OCI-LY1 (cell line): ENCODE measurements at regions not wholly inside any gene's neighbourhood (a gene's known extent, or its start where the extent isn't known, plus 50 kb on each side); places are given as distances from the start of the nearest gene placed in this dataset.

Experiments
- EZH2 ChIP-seq: fragments of 200-600 bp; sonication (generic), shearing (Covaris generic); IDR thresholded peaks from 2 replicates; pipeline ENCODE4 v1.8.0; 2017; ENCODE audit warnings: borderline replicate concordance, mixed run types, mild to moderate bottlenecking, antibody characterized with exemption, low read length, moderate library complexity, mixed read lengths
- TF ChIP-seq, protein P1 (sequence below): fragments of 200-600 bp; sonication (generic), shearing (Covaris generic); IDR thresholded peaks from 2 replicates; pipeline ENCODE4 v1.5.1; 2017; ENCODE audit warnings: mild to moderate bottlenecking, antibody characterized with exemption, low read length, moderate library complexity, mixed read lengths

DNA sequence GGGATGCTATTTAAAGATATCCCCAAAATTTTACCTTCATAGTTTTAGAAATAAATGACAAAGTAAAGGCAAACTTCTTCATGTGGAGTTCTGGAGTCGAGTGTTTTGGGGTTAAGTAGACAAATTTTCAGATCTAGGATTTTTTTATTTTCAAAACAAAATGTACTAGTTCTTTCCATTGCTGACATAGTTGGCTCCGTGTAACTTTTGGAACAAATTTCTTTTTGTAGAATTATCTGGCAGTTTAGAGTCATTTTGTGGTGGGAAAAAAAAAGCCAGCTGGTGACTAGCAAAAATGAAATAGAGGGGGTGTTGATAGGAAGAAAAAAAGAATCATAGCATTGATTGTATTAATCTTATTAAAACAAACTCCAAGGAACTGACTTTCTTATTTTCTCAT is 131.6 kb upstream of the TCF21 start:
- TF ChIP-seq, protein P1, sequence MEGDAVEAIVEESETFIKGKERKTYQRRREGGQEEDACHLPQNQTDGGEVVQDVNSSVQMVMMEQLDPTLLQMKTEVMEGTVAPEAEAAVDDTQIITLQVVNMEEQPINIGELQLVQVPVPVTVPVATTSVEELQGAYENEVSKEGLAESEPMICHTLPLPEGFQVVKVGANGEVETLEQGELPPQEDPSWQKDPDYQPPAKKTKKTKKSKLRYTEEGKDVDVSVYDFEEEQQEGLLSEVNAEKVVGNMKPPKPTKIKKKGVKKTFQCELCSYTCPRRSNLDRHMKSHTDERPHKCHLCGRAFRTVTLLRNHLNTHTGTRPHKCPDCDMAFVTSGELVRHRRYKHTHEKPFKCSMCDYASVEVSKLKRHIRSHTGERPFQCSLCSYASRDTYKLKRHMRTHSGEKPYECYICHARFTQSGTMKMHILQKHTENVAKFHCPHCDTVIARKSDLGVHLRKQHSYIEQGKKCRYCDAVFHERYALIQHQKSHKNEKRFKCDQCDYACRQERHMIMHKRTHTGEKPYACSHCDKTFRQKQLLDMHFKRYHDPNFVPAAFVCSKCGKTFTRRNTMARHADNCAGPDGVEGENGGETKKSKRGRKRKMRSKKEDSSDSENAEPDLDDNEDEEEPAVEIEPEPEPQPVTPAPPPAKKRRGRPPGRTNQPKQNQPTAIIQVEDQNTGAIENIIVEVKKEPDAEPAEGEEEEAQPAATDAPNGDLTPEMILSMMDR, result no peak
- TF ChIP-seq EZH2, result no peak
